H9 (cell line): ENCODE measurements at regions not wholly inside any gene's neighbourhood (a gene's known extent, or its start where the extent isn't known, plus 50 kb on each side); places are given as distances from the start of the nearest gene placed in this dataset.

Experiments used
- DNase-seq: peaks from one replicate; pipeline ENCODE4 v3.0.0-alpha.2; 2017
- H2AFZ ChIP-seq: one replicate; pipeline ENCODE4 v1.6.1; 2013; ENCODE audit warnings: mild to moderate bottlenecking, low read length, control low read depth, moderate library complexity
- H2AK5ac ChIP-seq: 2 replicates; pipeline ENCODE4 v1.6.1; 2013; ENCODE audit warnings: low read length, control low read depth, mixed read lengths; ENCODE audit not compliant: insufficient read length
- H2BK120ac ChIP-seq: one replicate; pipeline ENCODE4 v1.6.1; 2013; ENCODE audit warnings: low read depth, mild to moderate bottlenecking, low read length, control low read depth, inconsistent platforms; ENCODE audit not compliant: poor library complexity, severe bottlenecking
- H2BK12ac ChIP-seq: 2 replicates; pipeline ENCODE4 v1.6.1; 2013; ENCODE audit warnings: low read length, control low read depth, mixed read lengths, low read depth; ENCODE audit not compliant: insufficient read length
- H2BK15ac ChIP-seq: 2 replicates; pipeline ENCODE4 v1.6.1; 2013; ENCODE audit warnings: low read depth, low read length, control low read depth
- H2BK20ac ChIP-seq: one replicate; pipeline ENCODE4 v1.6.1; 2013; ENCODE audit warnings: low read depth, mild to moderate bottlenecking, low read length, control low read depth, inconsistent platforms; ENCODE audit not compliant: poor library complexity, severe bottlenecking
- H2BK5ac ChIP-seq: 2 replicates; pipeline ENCODE4 v1.6.1; 2013; ENCODE audit warnings: low read length, control low read depth, mixed read lengths; ENCODE audit not compliant: insufficient read length
- H3K14ac ChIP-seq: 2 replicates; pipeline ENCODE4 v1.6.1; 2013; ENCODE audit warnings: low read length, control low read depth; ENCODE audit not compliant: insufficient read depth
- H3K18ac ChIP-seq: 2 replicates; pipeline ENCODE4 v1.6.1; 2013; ENCODE audit warnings: low read depth, mild to moderate bottlenecking, mixed read lengths, low read length, control low read depth; ENCODE audit not compliant: insufficient read length
- H3K23ac ChIP-seq: 2 replicates; pipeline ENCODE4 v1.6.1; 2013; ENCODE audit warnings: low read length, control low read depth, mixed read lengths, low read depth; ENCODE audit not compliant: insufficient read length
- H3K23me2 ChIP-seq: 2 replicates; pipeline ENCODE4 v1.6.1; 2013; ENCODE audit warnings: low read depth, mild to moderate bottlenecking, mixed read lengths, low read length, control low read depth; ENCODE audit not compliant: insufficient read length, poor library complexity, severe bottlenecking
- H3K27ac ChIP-seq: 2 replicates; pipeline ENCODE4 v1.5.1; 2013; ENCODE audit warnings: low read length, control low read depth, mixed read lengths, low read depth; ENCODE audit not compliant: insufficient read length
- H3K27me3 ChIP-seq: 2 replicates; pipeline ENCODE4 v1.6.1; 2013; ENCODE audit warnings: low read length, control low read depth, inconsistent platforms; ENCODE audit not compliant: insufficient read depth
- H3K4ac ChIP-seq: 2 replicates; pipeline ENCODE4 v1.6.1; 2013; ENCODE audit warnings: low read depth, mild to moderate bottlenecking, control low read depth, inconsistent platforms, low read length, moderate library complexity
- H3K4me1 ChIP-seq: 2 replicates; pipeline ENCODE4 v1.6.1; 2013; ENCODE audit warnings: low read length, control low read depth, inconsistent platforms; ENCODE audit not compliant: insufficient read depth
- H3K4me2 ChIP-seq: 2 replicates; pipeline ENCODE4 v1.6.1; 2013; ENCODE audit warnings: low read length, control low read depth, mixed read lengths; ENCODE audit not compliant: insufficient read length, insufficient read depth
- H3K56ac ChIP-seq: 2 replicates; pipeline ENCODE4 v1.6.1; 2013; ENCODE audit warnings: low read depth, mild to moderate bottlenecking, mixed read lengths, low read length, control low read depth; ENCODE audit not compliant: insufficient read length
- H3K79me1 ChIP-seq: 2 replicates; pipeline ENCODE4 v1.6.1; 2013; ENCODE audit warnings: low read depth, mild to moderate bottlenecking, moderate library complexity, low read length, control low read depth, inconsistent platforms; ENCODE audit not compliant: insufficient read depth, poor library complexity, severe bottlenecking
- H3K79me2 ChIP-seq: 2 replicates; pipeline ENCODE4 v1.6.1; 2013; ENCODE audit warnings: low read length, control low read depth, inconsistent platforms; ENCODE audit not compliant: insufficient read depth
- H3K9ac ChIP-seq: 2 replicates; pipeline ENCODE4 v1.6.1; 2013; ENCODE audit warnings: low read length, control low read depth, mixed read lengths; ENCODE audit not compliant: insufficient read length; ENCODE audit errors: extremely low read depth
- H3K9me3 ChIP-seq: one replicate; pipeline ENCODE4 v1.6.1; 2013; ENCODE audit warnings: low read depth, low read length, inconsistent platforms; ENCODE audit not compliant: control insufficient read depth
- H3T11ph ChIP-seq: one replicate; pipeline ENCODE4 v1.6.1; 2013; ENCODE audit warnings: mild to moderate bottlenecking, low read length, control low read depth, inconsistent platforms
- H4K20me1 ChIP-seq: one replicate; pipeline ENCODE4 v1.6.1; 2013; ENCODE audit not compliant: control insufficient read depth, insufficient read length, insufficient read depth
- H4K5ac ChIP-seq: 2 replicates; pipeline ENCODE4 v1.6.1; 2013; ENCODE audit warnings: low read depth, mild to moderate bottlenecking, mixed read lengths, low read length, control low read depth; ENCODE audit not compliant: insufficient read length
- H4K8ac ChIP-seq: replicated peaks from 2 replicates; pipeline ENCODE4 v1.6.1; 2013; ENCODE audit warnings: low read length, control low read depth, mixed read lengths, low read depth; ENCODE audit not compliant: insufficient read length
- H4K91ac ChIP-seq: 2 replicates; pipeline ENCODE4 v1.6.1; 2013; ENCODE audit warnings: low read depth, mild to moderate bottlenecking, moderate library complexity, mixed read lengths, low read length, control low read depth; ENCODE audit not compliant: insufficient read length
- H3K27ac Mint-ChIP-seq, 3 experiments: 2 replicates in 2 of 3; 3 replicates in 1 of 3; pipeline ENCODE4 v1.8.0; 2020 to 2021; ENCODE audit warnings: mixed read lengths in 3 of 3, mild to moderate bottlenecking in 1 of 3, moderate library complexity in 1 of 3
- H3K27me3 Mint-ChIP-seq: 2 replicates; pipeline ENCODE4 v1.8.0; 2021; ENCODE audit warnings: low read depth, mild to moderate bottlenecking, moderate library complexity, mixed read lengths
- H3K36me3 Mint-ChIP-seq, 3 experiments: 2 replicates in 2 of 3; 3 replicates in 1 of 3; pipeline ENCODE4 v1.8.0; 2020 to 2021; ENCODE audit warnings: low read depth in 3 of 3, mixed read lengths in 3 of 3; ENCODE audit not compliant: insufficient read depth in 1 of 3
- H3K4me1 Mint-ChIP-seq, 2 experiments: 2 replicates each; pipeline ENCODE4 v1.8.0; 2020; ENCODE audit warnings: mixed read lengths in 2 of 2
- H3K4me3 Mint-ChIP-seq, 2 experiments: 2 replicates in 1 of 2; 3 replicates in 1 of 2; pipeline ENCODE4 v1.8.0; 2020 to 2021; ENCODE audit warnings: mild to moderate bottlenecking in 2 of 2, mixed read lengths in 2 of 2, moderate library complexity in 1 of 2
- H3K9me3 Mint-ChIP-seq, 2 experiments: 2 replicates in 1 of 2; 3 replicates in 1 of 2; pipeline ENCODE4 v1.8.0; 2020; ENCODE audit warnings: mild to moderate bottlenecking in 2 of 2, mixed read lengths in 2 of 2, moderate library complexity in 1 of 2
- WGBS: extraction: QIAGEN DNeasy Blood & Tissue Kit; methylation state at CpG from one replicate; pipeline ENCODE4 v1.1.7; 2013; ENCODE audit warnings: missing lambda C conversion rate, low lambda C conversion rate, mixed read lengths; ENCODE audit not compliant: insufficient read length; ENCODE audit errors: extremely low coverage; 5-methylcytosine and 5-hydroxymethylcytosine counted together
- TF ChIP-seq, protein P1 (sequence below): fragments of 200-600 bp; sonication (generic); conservative IDR thresholded peaks from 3 replicates; pipeline ENCODE4 v1.8.0; 2021; ENCODE audit warnings: antibody characterized with exemption, mild to moderate bottlenecking

DNA sequence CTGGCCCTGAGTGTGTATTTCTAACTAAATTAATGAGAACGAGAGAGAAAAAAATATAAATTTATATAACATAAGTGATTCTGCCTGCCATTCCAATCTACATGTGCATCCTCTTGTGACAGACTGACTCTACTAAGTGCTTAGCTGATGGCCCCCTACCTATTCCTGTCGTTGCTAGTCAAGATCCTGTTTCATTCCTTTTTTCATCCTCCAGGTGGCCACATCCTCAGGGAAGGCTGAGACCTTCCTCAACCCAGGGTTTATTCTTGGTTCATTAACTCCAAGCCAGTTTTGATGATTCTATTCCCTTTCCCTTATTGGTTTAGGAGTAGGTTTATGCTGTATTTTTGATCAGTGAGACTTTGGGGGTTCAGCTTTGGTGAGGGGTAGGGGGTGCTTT lies 201.3 kb downstream of the C9orf152 start:
- H3K4me1 Mint-ChIP-seq: peaks cover 12 to 23% of the 10 kb centered on the region in 2 experiments
- H3K27me3 Mint-ChIP-seq: no peaks in the 10 kb centered on the region
- no peak overlapping the region; a peak in 1 of 7 replicates for H3K27ac Mint-ChIP-seq
- no peak overlapping the region for H2AK5ac ChIP-seq
- no peak overlapping the region for H3K14ac ChIP-seq
- H2BK12ac ChIP-seq: no peak overlapping the region
- no peaks in the 10 kb centered on the region for H3K79me1 ChIP-seq
- no peaks in the 10 kb centered on the region for H3K27me3 ChIP-seq
- H3K9me3 Mint-ChIP-seq: peaks cover 15 to 17% of the 10 kb centered on the region in 2 experiments
- H4K5ac ChIP-seq: no peak overlapping the region
- no peak overlapping the region for H3K56ac ChIP-seq
- H3K18ac ChIP-seq: no peak overlapping the region
- H3K9ac ChIP-seq: no peak overlapping the region
- H3K27ac ChIP-seq: no peak overlapping the region
- no peak overlapping the region for H2BK120ac ChIP-seq
- no peak overlapping the region for H3T11ph ChIP-seq
- H3K36me3 Mint-ChIP-seq: peaks cover 6 to 19% (median 11%) of the 10 kb centered on the region in 3 experiments
- no peak overlapping the region for H2AFZ ChIP-seq
- no peaks in the 10 kb centered on the region for H3K4me1 ChIP-seq
- no peaks in the 10 kb centered on the region for H3K79me2 ChIP-seq
- TF ChIP-seq, protein P1, sequence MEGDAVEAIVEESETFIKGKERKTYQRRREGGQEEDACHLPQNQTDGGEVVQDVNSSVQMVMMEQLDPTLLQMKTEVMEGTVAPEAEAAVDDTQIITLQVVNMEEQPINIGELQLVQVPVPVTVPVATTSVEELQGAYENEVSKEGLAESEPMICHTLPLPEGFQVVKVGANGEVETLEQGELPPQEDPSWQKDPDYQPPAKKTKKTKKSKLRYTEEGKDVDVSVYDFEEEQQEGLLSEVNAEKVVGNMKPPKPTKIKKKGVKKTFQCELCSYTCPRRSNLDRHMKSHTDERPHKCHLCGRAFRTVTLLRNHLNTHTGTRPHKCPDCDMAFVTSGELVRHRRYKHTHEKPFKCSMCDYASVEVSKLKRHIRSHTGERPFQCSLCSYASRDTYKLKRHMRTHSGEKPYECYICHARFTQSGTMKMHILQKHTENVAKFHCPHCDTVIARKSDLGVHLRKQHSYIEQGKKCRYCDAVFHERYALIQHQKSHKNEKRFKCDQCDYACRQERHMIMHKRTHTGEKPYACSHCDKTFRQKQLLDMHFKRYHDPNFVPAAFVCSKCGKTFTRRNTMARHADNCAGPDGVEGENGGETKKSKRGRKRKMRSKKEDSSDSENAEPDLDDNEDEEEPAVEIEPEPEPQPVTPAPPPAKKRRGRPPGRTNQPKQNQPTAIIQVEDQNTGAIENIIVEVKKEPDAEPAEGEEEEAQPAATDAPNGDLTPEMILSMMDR: peak; percentile 47; the same call in 2 of the 3 replicates
- no peak overlapping the region for H2BK20ac ChIP-seq
- H2BK15ac ChIP-seq: no peak overlapping the region
- no peak overlapping the region for H3K23ac ChIP-seq
- WGBS: no CpG with 5 or more reads among the region's 2 CpGs
- H4K91ac ChIP-seq: no peak overlapping the region
- no peak overlapping the region for H2BK5ac ChIP-seq
- H4K8ac ChIP-seq: no peak overlapping the region
- H3K23me2 ChIP-seq: no peaks in the 10 kb centered on the region
- no peak overlapping the region for H3K4me2 ChIP-seq
- DNase-seq: peak; percentile 44
- no peak overlapping the region for H3K4ac ChIP-seq
- no peaks in the 10 kb centered on the region for H4K20me1 ChIP-seq
- H3K9me3 ChIP-seq: no peaks in the 10 kb centered on the region
- H3K4me3 Mint-ChIP-seq: no peak overlapping the region
